CD4-positive, alpha-beta T cell treated with Interleukin-12 subunit alpha and Interleukin-12 subunit beta, for 1 hour (primary cell): ENCODE measurements at regions not wholly inside any gene's neighbourhood (a gene's known extent, or its start where the extent isn't known, plus 50 kb on each side); places are given as distances from the start of the nearest gene placed in this dataset.

Experiments used
- DNase-seq: peaks from one replicate; pipeline ENCODE4 v3.0.0-alpha.2; 2020

DNA sequence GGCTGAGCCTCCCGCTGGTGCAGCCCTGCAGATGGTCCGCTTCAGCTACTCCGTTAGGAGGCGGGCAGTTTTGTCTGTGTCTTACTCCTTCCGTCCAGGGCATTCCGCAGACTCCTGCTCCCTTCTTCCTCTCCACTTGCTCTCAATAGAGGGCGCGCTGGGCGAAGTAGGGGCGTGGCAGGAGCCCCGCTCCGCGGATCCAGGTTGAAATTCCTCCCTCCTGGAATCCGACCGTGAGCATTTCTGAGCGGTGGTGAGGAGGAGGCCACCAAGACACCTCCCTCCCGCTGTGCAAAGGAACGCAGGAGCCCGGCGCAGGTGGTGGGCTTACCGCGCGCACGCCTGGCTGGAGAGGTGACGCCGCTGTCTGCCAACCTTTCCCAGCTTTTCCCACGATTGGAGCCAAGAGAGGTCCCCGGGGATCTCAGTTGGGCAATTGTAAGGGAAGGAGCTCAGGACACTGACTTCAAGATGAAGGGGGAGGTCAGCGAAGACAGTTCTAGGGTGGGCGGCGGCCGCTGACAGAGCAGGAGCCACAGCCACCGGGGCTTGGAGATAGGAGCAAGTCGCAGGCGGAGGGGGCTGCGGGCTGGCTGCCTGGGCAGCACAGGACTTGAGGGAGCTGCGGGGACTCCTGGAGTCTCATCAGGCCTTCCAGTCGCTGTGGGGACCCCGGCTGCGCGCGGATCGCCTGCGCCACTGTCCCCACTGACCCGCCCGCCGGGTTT lies 1011.3 kb downstream of the XPNPEP1 start:
- no peak for DNase-seq

DNA sequence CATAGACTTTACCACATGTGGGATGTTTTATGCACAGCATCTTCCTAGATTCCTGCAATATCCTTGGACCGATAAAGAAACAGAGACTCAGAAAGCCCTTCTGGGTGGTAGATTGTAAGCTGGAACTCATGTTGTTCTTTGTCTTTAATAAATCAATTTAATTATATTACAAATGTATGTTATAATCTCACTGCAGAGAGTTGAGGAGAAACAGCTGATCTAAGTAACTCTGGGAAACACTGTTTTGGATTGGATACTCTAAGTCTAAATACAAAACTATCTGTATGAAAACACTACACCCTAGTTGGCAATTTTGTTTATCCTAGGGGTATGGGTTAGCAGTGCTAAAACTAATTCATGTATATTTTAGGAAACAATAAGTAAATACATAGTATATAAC lies 1015.2 kb downstream of the XPNPEP1 start:
- no peak for DNase-seq

DNA sequence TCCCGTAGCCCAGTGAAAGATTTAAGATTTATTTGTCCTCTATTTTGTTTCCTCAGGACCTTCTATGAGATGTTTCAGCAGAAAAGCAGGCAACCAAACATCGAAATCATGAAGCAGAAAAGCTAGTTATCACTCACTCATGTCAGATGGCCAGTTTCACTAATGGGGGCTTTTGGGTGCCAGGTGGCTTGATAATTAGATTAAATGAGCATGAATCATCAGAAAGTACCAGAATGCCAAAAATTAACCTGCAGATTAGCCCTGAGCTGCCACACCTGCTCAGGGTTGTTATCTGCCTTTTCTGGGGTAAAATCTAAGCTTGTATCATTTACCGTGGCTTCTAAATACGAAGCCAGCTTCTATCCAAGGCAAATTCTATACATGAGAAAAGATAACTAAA lies 1017.5 kb downstream of the XPNPEP1 start:
- no peak for DNase-seq

DNA sequence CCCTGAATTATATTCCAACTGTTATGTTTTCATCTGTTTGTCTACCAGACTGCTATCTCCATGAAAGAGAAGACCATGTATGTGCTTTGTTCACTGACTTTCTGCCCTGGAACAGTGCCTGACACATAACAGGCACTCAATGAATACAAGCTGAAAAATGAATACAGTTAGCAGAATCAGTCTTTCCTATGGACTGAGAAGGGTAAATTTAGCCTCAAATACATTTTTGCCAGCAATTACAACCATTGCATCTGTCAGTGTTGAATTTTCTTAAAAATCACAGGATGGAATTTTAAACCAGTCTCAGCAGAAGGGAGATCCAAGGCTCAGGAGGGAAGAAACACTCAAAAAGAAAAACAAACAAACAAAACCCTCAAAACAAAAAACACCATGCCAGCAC lies 1018.1 kb downstream of the XPNPEP1 start:
- DNase-seq = no peak

DNA sequence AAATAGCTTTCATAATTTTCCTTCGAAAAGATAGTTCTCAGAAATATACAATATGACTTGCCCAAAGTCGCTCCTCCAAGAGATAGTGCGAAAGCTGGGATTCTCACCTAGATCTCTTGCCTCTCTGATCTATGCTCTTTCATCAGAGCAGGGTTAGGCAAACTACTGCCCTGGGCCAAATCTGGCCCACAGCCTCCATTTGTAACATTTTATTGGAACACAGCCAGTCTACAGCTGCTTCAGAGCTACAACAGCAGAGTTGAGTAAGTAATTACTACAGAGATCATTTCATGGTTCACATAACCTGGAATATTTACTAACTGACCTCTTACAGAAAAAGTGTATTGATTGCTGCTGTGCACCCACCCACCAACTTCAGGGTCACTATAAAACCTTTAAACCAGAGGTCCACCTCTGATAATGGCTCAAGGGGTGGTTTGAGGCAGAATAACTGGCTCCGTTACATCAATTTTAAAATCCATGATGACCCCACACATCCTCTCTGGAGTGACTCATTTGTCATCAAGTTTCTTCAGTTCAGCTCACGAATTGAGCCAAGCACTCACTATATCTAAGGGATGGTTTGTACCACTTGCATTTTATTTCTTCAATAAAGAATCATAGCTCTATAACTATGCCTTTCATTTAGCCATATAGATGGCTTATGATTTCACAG lies 1019.0 kb downstream of the XPNPEP1 start:
- no peak for DNase-seq

DNA sequence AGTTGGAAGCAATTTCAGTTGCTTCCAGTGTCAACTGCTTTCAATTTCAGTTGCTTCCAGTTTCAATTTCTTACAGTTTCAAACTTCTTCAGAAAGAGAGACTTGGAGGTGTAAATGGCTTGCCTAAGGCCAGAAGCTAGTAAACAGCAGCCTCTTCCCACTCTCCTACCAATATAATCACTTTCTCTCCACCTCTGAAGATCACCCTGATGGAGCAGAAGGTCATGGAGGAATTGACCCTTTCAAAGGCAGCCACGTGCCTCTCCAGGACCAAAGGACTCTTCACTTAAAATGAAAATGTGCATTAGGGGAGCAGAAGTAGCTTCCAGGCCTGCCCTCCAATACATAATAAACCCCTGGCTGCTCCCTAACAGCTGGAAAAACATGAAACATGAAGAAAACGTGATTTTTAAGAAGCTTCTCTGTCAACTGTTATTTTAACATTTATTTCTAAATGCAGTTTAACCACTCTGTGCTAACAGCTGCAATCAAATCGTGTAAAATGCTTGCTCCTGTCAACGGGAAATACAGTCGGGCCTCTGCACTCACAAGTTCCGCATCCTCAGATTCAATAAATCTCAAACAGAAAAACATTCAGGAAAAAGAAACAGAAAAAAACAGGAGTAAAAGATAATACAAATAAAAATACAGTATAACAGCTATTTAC lies 1020.6 kb downstream of the XPNPEP1 start:
- no peak for DNase-seq

DNA sequence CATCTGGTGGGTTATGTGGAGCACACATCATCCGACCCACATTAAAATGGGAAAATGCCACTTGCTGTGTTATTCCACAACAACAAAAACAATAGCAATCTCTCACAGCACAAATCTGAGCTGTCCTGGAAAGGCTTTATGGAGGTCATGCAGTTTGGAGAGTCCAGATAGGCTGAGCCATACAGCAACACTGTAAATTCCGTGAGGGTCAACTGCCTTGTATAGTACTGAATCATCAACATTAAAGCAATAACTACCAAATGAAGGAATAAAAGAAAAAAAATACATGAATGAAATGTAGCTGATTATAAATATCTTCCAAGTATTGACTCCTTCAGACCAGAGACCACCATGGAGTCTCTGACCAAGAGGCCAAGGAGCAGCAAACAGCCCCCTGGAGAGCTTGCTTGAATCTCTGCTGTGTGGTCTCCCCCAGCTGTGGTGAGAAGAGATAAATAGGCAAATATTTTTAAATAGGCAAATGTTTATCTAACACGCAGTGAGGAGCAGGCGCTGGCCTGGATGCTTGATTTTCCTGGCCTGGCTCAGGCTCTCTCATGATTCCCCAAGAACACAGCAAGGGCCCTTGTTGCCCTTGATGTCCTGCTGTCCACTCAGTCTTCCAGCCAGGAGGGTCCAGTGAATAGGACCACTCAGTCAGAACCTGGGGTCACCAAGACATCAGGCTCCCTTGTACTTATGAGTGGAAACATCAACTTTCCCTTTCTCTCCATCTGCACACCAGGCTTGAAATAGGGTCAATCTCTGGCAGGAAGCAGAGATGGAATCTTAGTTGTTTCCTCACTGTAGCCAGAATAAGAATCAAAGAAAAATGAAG lies 1021.3 kb downstream of the XPNPEP1 start:
- DNase-seq = no peak

DNA sequence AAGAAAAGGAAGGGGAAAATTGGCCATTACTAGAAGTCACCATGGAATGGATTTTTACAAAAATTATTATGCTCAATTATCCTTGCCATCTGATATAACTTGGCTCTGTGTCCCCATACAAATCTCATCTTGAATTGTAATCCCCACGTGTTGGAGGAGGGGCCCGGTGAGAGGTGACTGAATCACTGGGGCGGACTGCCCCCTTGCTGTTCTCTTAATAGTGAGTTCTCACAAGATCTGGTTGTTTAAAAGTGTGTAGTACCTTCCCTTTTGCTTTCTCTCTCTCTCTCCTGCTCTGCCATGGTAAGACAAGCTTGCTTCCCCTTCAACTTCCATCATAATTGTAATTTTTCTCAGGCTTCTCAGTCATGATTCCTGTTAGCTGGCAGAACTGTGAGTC lies 1023.6 kb downstream of the XPNPEP1 start:
- DNase-seq = no peak

DNA sequence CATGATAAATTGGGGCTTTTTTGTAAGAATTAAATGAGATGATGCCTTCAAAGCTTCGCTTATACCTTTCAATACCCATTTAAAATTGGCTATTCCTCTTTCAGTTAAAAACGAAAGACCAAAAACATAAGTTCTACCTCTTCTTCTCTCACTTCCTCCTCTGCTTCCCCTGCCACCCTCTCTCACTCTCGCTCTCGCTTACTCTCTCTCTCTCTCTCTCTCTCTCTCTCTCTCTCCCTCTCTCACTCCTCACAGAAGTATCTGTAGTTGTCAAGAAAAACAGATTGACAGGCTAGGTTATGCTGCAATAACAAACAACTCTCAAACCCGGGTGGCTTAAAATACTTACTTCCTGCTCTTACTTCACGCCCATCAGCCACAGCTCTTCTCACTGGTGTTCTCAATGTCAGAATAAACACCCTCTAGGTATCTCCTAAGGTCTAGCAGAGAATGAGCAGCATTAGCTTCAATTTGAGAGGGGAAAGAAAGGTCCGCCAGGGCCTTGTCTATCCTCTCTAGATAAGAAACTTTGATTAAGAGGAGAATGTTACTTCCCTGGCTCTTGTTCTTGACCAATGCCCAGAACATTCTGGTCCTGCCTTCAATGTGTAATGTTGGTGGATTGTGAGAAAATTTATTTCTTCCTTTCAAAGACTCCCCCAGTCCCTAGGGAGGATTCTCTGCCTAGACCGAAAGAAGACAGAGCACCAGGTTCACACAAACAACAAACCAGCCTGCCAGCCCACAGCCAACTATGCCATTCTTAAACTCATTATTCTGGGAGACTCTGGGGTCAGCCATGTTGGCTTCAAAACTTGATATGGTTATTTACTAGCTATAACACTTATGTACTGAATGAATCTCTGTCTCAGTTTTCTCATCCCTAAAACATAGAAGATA lies 1028.7 kb downstream of the XPNPEP1 start:
- DNase-seq = no peak

DNA sequence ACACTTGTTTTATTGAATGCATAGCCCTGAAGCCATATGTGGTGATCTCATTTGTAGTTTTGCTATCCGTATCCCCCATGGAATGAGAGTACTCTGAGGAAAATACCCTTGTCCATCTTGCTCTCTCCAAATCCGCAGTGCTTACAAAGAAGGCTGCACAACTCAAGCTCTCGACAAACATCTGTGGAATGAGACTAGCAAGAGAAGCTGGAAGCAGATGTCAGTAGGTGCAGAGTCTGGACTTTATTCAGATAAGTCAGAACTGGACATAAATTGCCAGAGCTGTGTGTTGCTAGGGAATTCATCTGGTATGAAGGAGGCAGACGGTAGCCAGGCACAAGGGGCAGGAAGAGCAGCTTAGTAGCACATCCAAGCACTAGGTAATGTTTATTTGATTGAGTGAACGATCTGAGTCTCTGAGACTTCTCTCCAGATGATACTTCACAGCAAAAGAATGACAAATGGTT lies 1046.2 kb downstream of the XPNPEP1 start:
- no peak for DNase-seq

DNA sequence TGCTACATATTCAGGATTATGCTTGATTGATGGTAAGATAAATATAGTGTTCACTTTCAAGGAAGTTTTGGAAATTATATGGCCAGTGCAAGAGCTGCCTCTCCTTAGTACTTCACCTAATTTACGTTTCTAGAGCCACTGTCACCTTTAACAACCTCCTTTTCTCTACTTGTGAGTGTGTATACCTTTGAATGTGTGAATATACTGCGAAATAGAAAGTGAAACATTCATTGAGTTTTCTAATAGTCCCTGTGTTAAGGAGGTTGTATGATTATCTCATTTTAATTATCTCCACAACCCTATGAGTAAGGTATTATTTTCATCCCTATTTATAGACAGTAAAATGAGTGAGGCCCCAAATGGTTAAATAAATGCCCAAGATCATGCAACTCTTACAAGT lies 1050.5 kb downstream of the XPNPEP1 start:
- DNase-seq = no peak

DNA sequence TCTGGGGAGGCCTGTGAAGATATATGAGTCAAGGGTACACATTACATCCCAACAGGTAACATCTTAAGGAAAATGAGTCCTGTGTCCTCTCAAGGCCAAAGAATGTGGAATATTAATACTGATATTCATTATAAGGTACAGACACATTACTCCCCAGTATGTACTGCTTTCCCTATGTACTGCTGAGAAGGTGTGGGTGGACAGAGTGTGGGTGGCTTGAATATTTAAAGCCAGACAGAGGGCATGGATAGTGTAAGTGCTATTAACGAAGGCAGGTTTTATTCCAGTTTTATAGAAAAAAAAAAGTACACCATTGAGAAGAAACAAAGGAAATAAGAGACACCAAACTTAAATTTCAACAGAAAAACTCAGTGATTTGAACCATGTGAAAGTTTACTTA lies 1054.4 kb downstream of the XPNPEP1 start:
- no peak for DNase-seq

DNA sequence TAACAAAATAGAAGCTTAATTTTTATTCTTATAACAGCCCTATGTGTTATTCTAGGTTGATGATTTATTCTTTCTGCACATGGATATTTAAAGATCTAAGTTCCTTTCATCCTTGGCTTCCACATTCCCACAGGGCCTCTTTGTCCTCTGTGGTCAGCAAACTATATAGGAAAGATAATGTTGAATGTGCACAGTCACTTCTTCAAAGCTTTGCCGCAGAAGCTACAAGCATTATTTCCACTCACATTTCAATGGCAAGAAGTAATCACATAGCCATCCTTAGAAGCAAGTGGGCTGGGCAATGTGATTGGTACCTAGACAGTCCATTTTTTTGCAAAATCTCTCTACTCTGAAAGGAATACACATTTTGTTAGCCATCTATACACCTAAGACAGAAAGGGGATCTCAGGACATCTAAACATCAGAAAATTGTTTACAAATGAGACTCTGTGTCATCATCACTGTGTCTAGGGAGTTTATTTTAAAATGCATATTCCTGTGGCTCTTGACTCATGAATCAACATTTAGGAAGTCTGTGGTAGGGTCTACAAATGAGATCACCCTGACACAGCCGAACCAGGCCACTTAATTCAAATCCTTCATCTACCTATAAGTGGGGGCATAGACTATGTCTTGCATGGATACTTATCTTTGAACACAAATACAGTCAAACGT lies 1060.5 kb downstream of the XPNPEP1 start:
- no peak for DNase-seq

DNA sequence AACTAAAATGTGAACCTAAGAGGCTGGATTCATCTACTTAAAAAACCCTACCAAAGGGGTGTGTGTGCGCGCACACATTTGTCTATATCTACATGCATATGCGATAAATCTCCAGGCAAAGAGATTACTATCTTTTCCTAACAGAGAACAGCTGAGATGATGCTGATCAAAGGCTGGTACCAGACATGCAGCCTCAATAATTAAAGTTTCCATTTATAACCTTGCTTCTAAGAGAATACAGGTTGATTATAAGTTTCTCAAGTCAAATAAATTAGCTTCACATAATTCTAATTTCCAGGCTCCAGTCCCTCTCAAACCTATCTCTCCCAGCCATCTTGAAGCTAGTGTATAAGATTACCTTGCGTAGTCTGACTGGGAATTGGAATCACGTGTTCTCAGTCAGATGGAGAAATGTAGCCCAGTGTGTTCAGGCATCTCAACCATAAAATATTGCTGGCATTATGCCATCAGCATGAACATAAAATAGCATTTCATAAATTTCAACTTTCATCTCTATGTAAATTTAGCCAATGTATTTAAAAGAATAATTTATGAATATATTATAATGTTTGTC lies 1062.0 kb downstream of the XPNPEP1 start:
- DNase-seq = no peak

DNA sequence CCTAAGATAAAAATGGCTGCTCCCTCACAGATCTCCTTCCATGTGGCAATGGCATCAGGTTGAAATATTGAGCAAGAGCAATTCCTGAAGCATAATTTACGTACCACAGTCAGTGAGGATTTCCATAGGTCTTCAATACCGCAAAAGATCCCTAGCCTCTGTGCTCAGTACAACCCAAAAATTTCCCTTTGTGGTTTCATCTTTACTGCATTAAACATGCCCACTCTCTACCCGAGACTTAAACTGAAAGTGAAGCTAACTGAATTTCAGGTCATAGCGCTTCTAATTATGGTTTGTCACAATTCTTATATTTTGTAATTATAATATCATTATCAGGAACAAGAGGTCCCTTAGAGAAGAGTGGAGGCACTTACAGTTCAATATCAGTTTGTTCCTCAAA lies 1071.1 kb downstream of the XPNPEP1 start:
- DNase-seq = no peak

DNA sequence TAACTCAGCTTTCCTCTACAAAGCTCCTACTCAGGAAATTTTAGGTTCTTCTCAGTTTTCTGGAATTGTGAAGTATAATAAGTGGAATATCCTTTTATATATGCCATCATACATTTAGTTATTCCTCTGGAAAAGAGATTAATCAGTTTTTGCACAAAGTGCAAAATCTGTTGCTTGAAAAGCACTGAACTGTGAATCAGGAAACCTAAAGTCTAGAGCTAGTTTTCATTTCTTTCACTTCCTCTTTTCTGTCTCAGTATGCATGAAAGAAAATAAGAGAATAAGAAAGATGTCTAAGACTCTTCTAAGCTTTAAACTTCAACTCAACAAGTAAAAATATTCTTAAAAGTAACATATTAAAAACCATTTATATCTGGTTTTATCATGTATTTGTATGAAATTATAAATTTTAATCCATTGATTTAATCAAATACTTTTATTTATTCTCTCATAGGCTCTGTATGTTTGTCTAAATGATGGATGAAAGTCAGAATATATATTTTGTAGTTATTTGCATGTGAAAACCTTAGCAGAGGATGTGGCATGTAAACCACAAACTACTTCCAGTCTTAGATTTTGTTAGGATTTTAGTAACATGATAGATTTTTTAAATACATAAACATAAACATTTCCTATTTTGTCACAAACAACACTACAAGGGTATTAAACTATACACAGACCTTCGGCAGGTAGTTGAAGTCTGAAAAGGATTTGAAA lies 1073.0 kb downstream of the XPNPEP1 start:
- no peak for DNase-seq

DNA sequence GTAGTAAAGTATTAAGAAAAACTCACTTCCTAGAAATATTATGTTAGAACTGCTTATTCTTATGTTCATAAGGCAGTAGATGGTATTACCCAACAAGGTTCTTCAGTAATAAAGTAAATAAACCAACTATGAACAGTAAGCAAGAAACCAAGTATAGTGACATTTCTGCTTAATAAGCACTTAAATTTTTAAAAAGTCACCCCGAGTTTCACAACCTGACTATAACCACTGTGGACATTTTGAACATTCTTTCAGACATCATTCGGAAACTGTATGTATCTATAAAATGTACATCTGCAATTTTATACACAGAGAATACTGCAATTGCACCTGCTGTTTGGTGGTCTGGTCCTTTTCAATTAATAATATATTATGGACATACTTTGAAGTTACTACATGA lies 1073.6 kb downstream of the XPNPEP1 start:
- DNase-seq = no peak

DNA sequence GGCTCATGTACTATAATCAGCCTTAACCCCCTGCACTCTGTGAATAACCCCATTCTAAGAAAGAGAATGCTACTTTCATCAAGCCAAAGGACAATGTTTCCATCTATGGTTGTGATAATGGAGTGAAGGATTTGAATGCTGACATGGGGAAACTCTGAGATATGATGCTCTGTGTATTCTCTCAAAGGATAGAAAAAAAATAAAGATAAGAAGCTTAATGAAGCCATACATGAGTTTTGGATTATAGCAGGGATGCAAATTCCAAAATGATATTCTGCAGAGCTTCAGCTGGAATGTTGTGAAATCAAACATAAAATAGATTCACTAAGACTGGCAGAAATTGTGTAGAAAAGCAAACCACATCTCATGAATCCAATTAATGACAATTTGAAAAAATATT lies 1074.1 kb downstream of the XPNPEP1 start:
- DNase-seq = no peak

DNA sequence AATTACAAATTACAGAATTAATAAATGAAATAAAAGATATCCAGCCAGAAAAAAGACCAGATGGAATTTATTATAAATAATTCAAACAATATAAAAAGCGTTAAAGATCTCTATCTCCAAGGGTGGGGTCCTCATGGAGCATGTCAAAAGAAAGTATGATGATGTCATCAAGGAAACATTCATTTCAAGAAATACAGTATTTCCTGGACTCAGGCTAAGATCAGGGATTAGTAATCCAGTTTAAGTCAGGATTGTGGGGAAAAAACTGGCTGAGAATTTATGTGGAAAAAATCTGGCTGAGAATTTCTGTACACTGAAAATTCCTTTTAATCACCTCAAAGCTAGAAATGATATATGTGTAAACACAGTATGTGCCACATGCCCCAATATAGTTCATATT lies 1075.3 kb downstream of the XPNPEP1 start:
- no peak for DNase-seq

DNA sequence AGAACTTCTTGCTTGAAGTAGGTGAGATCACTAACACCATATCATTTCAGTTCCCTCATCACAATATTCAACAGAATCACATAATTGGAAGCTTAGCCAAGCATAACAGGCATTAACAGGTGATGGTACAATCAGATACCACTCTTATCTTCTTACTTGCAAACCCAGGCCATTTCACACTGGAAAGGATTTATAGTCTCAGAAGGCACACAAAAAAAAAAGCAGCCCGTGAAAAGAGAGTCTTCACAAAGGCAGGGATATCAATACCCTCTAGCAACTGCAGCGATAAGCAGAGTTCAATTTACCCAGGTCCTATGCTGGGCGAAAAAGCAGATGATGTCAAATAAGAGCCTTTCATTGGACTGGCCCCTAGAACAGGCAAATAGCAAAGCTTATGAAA lies 1082.4 kb downstream of the XPNPEP1 start:
- no peak for DNase-seq

DNA sequence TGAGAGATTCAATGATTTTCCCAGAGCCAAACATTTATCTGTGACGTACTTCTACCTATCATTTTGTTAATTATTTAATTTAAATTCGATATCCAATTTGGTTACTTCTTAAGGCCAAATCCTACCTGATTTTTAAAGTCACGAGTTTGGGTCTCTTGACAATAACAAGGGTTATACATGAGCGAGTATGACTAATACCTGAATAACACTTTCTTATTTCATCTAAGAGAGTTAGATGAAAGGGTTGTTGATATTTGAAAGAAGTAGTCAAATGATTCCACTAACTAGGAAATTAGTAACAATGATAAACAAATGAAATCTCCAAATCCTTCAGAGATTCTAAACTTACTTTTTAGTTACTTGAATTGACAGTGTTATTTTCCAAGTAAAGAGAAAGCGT lies 1086.9 kb downstream of the XPNPEP1 start:
- DNase-seq = no peak
